Right renal pelvis (tissue), 4 donors: ENCODE measurements at regions not wholly inside any gene's neighbourhood (a gene's known extent, or its start where the extent isn't known, plus 50 kb on each side); places are given as distances from the start of the nearest gene placed in this dataset.
"Not testable (repeated sequence)": the region's sequence is repeated elsewhere in the genome, so short reads cannot be mapped to it uniquely, and the experiment has no call there.

Source experiments
- DNase-seq, 4 donors: peaks; one replicate each; pipeline ENCODE4 v3.0.0-alpha.2; 2013; ENCODE audit warnings: low read depth in 4 of 4, low spot score in 3 of 4, missing footprints in 1 of 4

DNA sequence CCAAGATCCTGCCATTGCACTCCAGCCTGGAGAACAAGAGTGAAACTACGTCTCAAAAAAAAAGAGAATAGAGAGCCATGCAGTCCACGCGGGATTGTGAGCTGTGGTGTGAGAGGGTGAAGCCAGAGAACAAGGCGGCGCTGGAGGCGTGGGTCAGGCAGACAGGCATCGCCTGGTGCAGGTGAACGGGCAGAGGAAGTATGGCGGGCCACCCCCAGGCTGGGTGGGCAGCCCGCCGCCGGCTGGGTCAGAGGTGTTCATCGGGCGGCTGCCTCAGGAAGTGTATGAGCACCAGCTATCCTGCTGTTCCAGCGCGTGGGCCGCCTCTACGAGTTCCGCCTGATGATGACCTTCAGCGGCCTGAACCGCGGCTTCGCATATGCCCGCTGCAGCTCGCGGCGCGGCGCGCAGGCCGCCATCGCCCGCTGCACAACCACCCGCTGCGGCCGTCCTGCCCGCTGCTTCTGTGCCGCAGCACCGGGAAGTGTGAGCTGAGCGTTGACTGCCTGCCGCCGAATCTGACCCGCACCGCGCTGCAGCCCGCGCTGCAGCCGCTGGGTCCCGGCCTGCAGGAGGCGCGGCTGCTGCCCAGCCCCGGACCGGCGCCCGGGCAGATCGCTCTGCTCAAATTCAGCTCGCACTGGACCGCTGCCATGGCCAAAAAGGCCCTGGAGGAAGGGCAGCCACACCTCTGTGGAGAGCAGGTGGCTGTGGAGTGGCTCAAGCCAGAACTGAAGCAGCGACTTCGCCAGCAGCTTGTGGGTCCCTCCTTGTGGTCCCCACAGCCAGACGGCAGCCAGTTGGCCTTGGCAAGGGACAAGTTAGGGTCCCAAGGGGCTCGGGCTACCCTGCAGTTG lies 95.5 kb upstream of the PLEKHM1 start:
- not testable (repeated sequence) for DNase-seq

DNA sequence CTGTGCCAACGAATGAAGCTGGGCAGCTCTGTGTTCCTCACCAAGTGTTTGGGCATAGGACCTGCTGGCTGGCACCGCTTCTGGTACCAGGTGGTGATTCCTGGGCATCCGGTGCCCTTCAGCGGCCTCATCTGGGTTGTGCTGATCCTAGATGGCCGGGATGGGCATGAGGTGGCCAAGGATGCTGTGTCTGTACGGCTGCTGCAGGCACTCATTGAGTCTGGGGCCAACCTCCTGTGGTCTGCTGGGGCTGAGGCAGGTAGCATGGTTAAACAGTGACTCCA lies 96.1 kb upstream of the PLEKHM1 start:
- not testable (repeated sequence) for DNase-seq

DNA sequence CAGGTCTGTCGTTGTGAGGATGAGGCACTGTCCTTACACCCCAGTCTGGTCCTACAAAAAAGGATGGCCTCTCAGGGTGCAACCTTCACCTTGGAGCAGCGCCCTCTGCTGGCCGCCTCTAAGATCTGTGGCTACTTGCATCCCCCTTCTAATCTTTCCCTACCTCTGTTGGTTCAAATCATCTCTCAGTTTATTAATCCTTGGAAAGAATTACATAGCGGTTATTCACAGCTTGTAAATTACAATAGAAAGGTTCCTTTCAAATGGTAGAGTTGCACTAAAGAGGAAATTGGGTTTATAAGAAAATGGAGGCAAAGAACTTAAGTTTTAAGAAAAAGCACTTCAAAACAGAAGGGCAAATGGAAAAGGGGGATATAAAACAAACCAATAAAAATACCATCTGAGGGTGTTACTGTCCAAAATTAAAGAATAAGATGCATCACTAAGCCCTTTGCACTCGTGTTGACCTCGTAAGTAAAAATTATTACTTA lies 102.0 kb upstream of the PLEKHM1 start:
- not testable (repeated sequence) for DNase-seq

DNA sequence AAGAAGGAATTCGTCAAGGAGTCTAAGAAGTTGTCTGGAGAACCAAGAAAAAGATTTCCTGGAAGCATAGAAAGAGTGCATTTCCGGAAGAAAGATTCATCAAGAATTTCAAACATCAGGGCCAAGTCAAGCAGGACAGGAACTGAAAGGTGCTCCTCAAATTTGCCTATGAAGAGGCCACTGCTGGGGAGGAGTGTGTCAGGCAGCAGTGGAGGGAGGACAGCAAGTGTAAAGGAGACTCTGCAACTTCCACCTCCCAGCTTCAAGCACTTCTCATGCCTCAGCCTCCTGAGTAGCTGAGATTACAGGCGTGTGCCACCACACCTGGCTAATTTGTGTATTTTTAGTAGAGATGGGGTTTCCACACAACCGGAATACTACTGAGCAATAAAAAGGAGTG lies 105.8 kb upstream of the PLEKHM1 start:
- DNase-seq, result not testable (repeated sequence)

DNA sequence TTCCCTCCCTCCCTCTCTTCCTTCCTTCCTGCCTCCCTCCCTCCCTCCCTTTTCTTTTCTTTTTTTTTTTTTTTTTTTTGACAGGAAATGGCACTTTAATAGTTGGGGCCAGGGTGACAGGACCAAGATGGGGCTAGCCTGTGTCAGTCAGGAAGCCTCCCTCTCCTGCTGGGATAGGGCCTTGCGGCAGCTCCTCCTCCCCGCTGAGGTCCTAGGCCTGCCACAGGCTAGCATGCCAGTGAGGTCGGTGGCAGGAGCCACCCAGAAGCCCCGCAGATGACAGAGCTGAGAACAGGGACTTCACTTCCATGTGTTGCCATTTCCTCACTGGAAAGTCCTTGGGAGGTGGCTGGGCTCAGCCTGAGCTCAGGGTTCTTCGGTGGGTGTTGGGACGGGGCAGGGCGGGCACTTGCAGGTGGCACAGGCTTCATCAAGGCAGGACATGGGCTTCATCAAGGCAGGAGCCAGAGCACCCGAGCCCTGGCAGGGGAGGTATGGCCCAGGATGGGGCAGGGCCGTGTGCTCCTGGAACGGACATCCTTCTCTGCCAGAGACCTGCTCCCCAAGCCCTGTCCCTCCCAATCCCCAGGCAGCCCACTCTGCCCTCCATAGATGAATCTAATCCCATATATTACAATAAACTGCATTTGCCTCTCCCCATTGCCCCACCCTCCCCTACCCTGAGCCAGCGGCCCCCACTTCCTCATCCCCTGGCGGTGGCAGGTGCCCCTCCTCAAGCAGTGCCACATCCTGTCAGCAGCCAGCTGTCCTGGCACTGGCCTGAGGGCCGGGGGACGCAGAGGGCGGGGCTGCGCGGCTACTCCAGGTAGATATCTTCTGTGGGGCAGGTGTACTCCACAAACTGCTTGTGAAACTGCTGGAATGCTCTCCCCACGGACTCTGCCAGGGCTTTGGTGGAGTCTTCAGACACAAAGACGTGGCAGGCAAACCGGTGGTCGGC lies 109.8 kb upstream of the PLEKHM1 start:
- DNase-seq, result not testable (repeated sequence)

DNA sequence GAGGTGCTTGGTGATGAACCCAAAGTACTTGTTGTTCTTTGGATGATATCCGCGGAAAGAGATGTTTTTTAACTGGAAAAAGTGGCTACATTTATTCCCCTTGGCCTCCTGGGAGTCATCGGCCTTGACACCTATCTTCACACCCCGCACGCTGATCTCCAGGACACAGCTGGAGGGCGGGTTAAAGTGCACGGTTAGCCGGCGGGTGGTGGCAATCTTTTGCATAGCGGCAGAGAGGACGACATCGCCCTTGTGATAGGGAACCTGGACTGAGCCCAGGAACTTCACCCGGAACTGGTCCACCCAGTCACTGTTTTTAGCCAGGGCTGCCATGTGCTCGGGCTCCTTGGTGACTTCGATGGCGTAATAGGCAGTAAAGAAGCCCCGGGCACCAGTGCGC lies 110.5 kb upstream of the PLEKHM1 start:
- not testable (repeated sequence) for DNase-seq

DNA sequence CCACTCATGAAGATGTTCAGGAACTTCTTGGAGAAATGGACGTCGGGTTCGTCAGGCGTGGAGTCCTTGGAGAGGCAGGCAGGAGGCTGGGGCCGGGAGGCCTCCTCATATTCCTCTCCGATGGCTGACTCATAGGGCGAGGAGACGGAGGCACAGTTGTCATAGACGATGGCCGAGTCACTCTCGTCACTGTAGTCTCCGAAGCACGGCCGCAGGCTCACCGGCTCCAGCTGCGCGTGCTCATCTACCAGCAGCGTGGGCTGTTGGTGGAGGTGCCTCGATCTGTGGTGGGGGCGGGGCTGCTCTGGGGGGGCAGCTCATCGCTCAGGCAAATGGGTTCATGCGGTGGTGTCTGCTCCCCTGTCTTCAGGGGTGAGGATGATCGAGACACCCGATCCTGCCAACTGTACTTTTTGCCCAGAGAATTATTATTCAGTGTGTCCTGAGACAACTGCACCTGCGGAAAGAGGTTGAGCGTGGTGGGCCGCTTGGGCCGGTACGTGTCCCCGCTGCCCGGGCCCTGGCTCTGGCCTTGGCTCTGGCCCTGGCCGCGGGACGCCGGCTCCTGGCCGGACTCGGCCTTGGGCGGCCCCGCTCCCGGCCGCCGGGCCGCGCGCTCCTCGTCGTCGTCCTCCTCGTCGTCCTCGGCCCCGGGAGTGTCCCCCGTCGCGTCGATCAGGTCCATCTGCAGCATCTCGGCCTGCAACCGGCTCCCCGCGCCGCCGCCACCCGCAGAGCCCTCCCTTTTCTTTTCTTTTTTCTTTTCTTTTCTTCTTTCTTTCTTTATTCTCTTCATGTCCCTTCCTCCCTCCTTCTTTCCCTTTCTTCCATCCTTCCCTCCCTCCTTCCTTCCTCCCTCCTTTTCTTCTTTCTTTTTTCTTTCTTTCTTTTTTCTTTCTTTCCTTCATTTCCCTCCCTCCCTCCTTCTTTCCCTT lies 111.4 kb upstream of the PLEKHM1 start:
- not testable (repeated sequence) for DNase-seq

DNA sequence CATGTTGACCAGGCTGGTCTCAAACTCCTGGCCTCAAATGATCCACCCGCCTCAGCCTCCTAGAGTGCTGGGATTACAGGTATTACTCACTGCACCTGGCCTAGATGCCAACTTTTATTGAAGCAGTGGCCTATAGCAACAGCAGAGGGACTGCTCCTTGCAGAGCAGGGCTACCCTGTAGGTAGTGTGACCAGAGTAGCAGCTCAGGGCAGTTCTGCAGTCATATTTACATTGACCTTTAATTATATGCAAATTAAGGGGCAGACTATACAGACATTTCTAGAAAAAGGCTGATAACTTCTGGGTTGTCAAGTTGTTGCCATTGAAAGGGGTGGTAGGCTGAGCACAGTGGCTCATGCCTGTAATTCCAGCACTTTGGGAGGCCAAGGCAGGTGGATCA lies 115.2 kb upstream of the PLEKHM1 start:
- not testable (repeated sequence) for DNase-seq

DNA sequence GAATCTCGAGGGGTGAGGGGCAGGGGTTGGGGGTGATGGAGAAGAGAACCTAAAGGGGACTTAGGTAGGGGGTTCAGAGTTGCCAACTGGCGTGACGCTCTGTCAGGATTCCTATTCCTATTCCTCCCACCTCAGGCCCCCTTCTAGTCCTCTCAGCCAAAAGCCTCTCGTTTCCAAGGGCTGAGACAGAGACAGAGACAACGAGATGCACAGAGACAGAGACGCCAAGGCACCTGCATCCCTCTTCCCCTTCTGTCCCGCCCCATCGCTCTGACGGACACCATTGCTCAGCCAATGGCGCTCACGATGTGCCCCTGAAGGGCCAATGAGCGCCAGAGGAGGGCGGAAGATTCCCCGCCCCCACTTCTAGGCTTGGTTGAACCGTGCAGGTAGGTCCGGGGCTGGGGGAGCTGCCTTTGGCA lies 129.5 kb upstream of the PLEKHM1 start:
- peak in 3 of 4 donors; percentile 24 to 26 (median 25) for DNase-seq

DNA sequence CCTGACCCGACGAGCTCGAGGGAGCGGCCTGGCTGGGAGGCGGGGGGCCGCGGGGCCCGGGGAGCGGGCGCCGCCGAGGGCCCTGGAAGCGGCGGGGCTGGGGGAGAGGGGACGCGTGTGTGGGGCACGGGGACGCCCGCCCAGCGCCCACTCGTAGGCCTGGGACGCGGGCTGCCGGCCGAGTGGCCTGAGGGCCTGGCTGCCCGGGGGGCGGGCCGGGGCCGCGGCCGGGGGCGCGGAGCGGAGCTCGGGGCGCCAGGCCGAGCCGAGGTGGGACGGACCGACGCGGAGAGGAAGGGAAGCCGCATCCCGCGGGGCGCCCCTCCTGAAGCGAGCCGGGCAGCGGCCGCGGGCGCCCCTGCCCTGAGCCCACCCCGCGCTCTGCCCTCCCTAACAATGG lies 129.9 kb upstream of the PLEKHM1 start:
- DNase-seq, result not testable (repeated sequence)

DNA sequence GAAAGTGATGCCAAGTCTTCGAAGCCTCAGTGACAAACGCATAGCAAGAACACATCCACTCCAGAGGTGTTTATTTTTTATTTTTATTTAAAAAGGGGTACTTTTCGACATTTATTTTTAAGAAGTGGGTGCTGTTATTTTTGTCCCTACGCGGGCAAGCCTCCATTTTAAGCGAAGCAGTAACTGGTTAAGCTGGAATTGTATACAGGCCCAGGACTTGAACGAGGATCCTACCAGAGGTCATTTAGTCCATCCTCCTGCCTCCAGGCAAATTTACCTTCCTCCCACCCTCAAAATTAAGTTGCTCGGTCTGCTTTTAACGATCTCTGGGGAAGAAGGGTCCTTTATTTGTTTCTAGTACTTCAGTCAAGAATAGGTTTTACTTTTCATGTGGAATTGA lies 130.6 kb upstream of the PLEKHM1 start:
- DNase-seq, result not testable (repeated sequence)

DNA sequence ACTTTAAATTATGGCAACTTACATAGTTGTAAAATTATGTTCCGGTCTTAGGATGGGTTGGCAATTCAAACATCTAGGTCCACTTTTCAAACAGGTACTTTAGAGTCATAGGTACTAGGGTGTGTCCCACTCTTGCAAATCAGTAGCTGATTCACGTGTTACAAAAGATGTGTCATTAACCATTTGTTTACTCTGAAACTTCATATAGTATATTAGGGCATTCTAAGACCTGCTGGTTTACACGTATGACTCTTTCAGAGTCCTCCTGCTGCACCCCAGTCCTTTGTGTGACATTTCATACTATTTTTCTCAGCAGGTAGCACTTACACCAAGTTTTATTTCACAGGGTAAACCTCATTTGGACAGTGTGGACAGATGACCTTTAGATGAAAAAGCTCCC lies 131.8 kb upstream of the PLEKHM1 start:
- not testable (repeated sequence) for DNase-seq

DNA sequence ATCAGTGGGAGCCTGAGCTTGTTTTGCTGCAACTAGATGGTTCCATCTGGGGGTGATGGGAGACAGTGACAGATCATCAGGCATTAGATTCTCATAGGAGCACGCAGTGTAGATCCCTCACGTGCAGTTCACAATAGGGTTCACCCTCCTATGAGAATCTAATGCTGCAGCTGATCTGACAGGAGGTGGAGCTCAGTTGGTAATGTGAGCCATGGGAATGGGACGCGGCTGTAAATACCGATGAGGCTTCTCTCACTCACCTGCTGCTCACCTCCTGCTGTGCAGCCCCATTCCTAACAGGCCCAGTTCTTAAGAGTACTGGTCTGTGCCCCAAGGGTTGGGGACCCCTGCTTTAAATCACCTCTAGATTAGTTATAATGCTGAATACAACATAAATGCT lies 137.5 kb upstream of the PLEKHM1 start:
- no peak for DNase-seq

DNA sequence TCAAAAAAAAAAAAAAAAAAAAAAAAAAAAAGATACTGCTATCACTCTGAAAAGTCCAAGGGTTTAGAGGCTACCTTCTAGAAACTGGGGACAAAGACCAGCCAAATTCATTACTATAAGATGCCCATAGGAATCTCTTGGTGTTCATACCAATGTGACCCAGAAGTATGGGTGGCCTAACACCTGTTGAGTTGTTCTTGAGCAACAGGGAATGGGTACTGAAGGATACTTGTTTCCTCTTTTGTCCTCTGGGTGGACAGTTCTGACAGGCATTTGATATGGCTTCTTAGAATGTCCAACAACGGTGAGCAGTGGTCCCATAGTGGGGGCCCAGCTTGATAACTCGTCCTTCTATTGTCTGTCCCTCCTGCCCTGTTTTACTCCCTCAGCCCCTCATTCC lies 141.4 kb upstream of the PLEKHM1 start:
- no peak for DNase-seq

DNA sequence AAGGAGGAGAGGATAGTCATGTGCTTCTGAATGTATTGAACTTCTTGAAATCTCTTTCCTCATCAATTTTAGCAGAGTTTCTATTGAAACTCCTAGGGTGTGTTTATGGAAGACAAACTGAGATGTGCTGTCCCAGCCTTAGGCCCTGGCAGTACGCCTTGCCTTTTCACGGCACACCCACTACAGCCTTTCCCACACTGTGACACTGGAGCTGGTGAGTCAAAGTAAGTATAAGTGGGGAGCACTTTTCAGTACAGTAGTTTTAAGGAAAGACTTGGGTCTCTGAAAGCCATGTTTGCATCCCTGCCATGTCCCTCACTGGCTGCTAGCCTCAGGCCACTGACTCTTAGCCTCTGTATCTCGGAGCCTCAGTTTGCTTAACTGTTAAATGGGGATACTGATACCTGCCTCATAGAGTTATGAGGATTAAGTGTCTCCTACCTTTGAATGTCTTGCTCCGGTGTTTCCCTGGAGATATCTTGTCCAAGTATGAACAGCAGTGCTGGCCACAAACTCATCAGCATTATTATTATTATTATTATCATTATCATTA lies 144.7 kb upstream of the CRHR1 start:
- DNase-seq, result no peak

DNA sequence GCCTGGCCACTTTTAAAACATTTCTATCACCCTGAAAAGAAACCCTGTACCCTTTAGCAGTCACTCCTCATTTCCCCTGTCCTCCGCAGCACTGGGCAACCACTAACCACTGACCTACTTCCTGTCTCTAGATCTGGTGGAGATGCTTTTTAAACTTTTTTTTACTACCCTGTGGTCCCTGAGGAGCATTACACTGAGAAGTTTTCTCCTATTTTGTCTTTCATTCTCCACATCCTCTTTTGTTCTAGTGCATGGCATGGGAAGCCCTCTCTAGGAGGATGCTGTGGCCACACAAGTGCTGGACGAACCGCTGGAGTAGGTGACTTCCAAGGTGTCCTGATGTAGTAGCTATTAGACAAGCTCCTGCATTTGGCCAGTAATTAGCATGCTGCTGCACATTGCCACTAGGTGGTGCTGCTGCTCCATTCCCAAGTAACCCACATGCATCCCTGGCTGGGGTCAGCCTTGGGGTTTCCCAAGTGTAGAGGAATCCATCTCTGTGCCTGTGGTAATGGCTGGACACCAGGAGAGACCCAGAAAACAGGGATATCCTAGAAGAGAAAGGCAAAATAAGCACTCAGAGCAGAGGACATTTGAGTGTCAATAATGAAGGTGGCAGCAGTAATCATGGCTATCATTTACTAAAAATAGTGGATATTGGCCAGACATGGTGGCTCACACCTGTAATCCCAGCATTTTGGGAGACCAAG lies 143.8 kb upstream of the CRHR1 start:
- DNase-seq, result peak; percentile 58 to 67 (median 65)

DNA sequence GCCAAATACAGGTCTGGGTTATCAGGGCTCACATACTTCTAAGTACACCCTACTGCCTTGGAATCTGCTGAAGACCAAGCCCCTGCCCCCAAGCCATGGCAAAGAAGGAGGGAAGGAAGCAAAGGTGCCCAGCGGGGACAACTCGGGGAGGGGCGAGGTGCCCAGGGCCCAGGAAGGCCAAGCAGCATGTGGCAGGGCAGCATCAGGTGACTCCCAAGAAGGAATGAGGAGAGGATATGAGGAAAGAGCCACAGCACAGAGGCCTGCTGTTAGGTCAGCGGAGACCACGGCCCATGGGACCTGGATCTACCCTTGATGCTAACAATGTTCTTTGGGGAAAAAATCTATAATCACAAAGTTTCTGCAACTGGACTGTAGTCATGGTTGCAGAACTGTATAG lies 142.6 kb upstream of the CRHR1 start:
- no peak for DNase-seq

DNA sequence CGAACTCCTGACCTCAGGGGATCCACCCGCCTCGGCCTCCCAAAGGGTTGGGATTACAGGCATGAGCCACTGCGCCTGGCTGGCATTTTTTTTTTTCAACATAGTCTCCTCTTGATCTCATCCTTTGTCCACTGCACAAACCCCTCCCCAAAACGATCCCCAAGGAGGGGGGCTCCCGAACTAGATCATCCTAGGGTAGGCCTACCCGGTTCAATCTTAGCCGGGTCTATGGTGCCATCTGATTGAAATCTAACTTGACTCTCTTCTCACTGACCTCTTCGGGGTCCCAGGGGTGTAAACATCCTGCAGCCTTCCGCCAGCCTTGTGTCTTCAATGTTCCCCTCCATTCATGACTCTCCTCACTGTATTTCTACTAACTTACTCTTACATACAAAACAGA lies 140.5 kb upstream of the CRHR1 start:
- no peak for DNase-seq

DNA sequence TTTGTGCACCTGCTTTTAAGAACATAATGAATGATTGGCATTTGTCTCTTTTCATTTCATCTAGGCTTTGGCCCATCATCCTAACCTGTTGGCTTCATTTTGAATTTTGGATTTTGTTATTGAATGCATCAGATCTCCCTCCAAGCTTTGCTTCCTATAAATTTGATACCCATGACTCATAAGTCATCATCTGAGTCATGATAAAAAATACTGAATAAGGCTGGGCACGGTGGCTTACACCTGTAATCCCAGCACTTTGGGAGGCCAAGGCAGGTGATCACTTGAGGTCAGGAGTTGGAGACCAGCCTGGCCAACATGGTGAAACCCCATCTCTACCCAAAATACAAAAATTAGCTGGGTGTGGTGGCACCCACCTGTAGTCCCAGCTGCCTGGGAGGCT lies 139.5 kb upstream of the CRHR1 start:
- not testable (repeated sequence) for DNase-seq
